Endothelial cell of umbilical vein (primary cell): ENCODE measurements at regions not wholly inside any gene's neighbourhood (a gene's known extent, or its start where the extent isn't known, plus 50 kb on each side); places are given as distances from the start of the nearest gene placed in this dataset.

Source experiments
- BruUV-seq: library from RNA; stranded (reverse); fragments of 400-500 nt; replicated peaks from 2 replicates; lab custom pipeline; 2021; lab: Mats Ljungman, UMichigan
- CTCF ChIA-PET: fragments of 300-600, 350-600 bp; sonication (Branson Sonifier 250); formaldehyde crosslinking; loops from one replicate; lab custom pipeline; 2021; ENCODE audit warnings: antibody characterized with exemption, inconsistent platforms; lab: Charles Lee
- POLR2A ChIA-PET: fragments of 300-600, 350-600 bp; sonication (Branson Sonifier 250); formaldehyde crosslinking; loops from one replicate; lab custom pipeline; 2021; ENCODE audit warnings: antibody characterized with exemption, inconsistent platforms; lab: Charles Lee
- DNase-seq: peaks from one replicate; pipeline ENCODE4 v3.0.0-alpha.2; 2011; ENCODE audit warnings: low read depth, low spot score
- FAIRE-seq: peaks from 2 replicates; lab custom pipeline; 2011; peaks lifted over from hg19 to GRCh38; lab: Jason Lieb, UNC
- H2AFZ ChIP-seq: 2 replicates; pipeline ENCODE4 v1.6.0; 2012; ENCODE audit warnings: low read depth, low read length, control low read depth, inconsistent platforms
- H3K27ac ChIP-seq: 2 replicates; pipeline ENCODE4 v1.5.1; 2011; ENCODE audit warnings: low read depth, mild to moderate bottlenecking, control low read depth, low read length, moderate library complexity; ENCODE audit not compliant: insufficient read depth
- H3K27me3 ChIP-seq, 2 experiments: 2 replicates each; pipeline versions ENCODE4 v1.6.0 to v1.6.1; 2011; ENCODE audit warnings: low read length in 2 of 2, mixed read lengths in 1 of 2; ENCODE audit not compliant: control insufficient read depth in 2 of 2, insufficient read depth in 2 of 2
- H3K36me3 ChIP-seq, 2 experiments: 2 replicates in 1 of 2; 3 replicates in 1 of 2; pipeline ENCODE4 v1.5.1; 2011; ENCODE audit warnings: low read length in 2 of 2, mild to moderate bottlenecking in 1 of 2, moderate library complexity in 1 of 2; ENCODE audit not compliant: control insufficient read depth in 2 of 2, insufficient read depth in 2 of 2; ENCODE audit errors: extremely low read depth in 1 of 2
- H3K4me1 ChIP-seq: 3 replicates; pipeline ENCODE4 v1.5.1; 2011; ENCODE audit warnings: mild to moderate bottlenecking, low read length; ENCODE audit not compliant: control insufficient read depth, insufficient read depth; ENCODE audit errors: extremely low read depth
- H3K4me2 ChIP-seq: 2 replicates; pipeline ENCODE4 v1.6.1; 2011; ENCODE audit warnings: low read length, control low read depth, mixed read lengths; ENCODE audit not compliant: insufficient read depth
- H3K4me3 ChIP-seq, 3 experiments: fragments of 200-600 bp in 1 of 3; sonication (generic), shearing (Covaris generic) in 1 of 3; replicated peaks in 1 of 3; 2 replicates each; pipeline ENCODE4 v1.5.1; 2011 to 2016; ENCODE audit warnings: control low read depth in 3 of 3, low read length in 3 of 3, mild to moderate bottlenecking in 2 of 3, inconsistent platforms in 1 of 3, low read depth in 1 of 3, moderate library complexity in 1 of 3; ENCODE audit not compliant: insufficient read depth in 1 of 3
- H3K79me2 ChIP-seq: 2 replicates; pipeline ENCODE4 v1.6.0; 2012; ENCODE audit warnings: low read length, inconsistent platforms; ENCODE audit not compliant: control insufficient read depth, insufficient read depth
- H3K9ac ChIP-seq: replicated peaks from 2 replicates; pipeline ENCODE3; 2011; ENCODE audit warnings: low read length, control low read depth; ENCODE audit not compliant: insufficient read depth; ENCODE audit errors: extremely low read depth
- H3K9me1 ChIP-seq: replicated peaks from 3 replicates; pipeline ENCODE4 v1.6.0; 2011; ENCODE audit warnings: mild to moderate bottlenecking, low read length; ENCODE audit not compliant: control insufficient read depth, insufficient read depth; ENCODE audit errors: extremely low read depth
- H3K9me3 ChIP-seq: replicated peaks from 2 replicates; pipeline ENCODE4 v1.5.1; 2012; ENCODE audit warnings: low read length, inconsistent platforms; ENCODE audit not compliant: control insufficient read depth, insufficient read depth
- H4K20me1 ChIP-seq: replicated peaks from 2 replicates; pipeline ENCODE3; 2011; ENCODE audit warnings: mild to moderate bottlenecking, low read length; ENCODE audit not compliant: control insufficient read depth, insufficient read depth; ENCODE audit errors: extremely low read depth
- CTCF ChIP-seq, 2 donors: IDR thresholded peaks; 1 replicate in 1 of 2; 2 replicates in 1 of 2; pipeline ENCODE4 v1.5.1; 2011; ENCODE audit warnings: low read length in 2 of 2, mild to moderate bottlenecking in 2 of 2, moderate library complexity in 2 of 2, control low read depth in 1 of 2, inconsistent platforms in 1 of 2, low read depth in 1 of 2; ENCODE audit not compliant: insufficient read depth in 1 of 2; ENCODE audit errors: extremely low read depth in 1 of 2
- EZH2 ChIP-seq: IDR thresholded peaks from 2 replicates; pipeline ENCODE4 v1.6.1; 2012; ENCODE audit warnings: borderline replicate concordance, low read depth, mild to moderate bottlenecking, moderate library complexity, low read length, inconsistent platforms; ENCODE audit not compliant: severe bottlenecking
- FOS ChIP-seq: IDR thresholded peaks from 2 replicates; pipeline ENCODE4 v1.6.1; 2011; ENCODE audit warnings: mild to moderate bottlenecking, low read length, moderate library complexity, borderline replicate concordance; ENCODE audit not compliant: insufficient read depth
- GATA2 ChIP-seq: IDR thresholded peaks from 2 replicates; pipeline ENCODE4 v1.7.0; 2011; ENCODE audit warnings: low read depth, mild to moderate bottlenecking, moderate library complexity, mixed read lengths, low read length; ENCODE audit not compliant: insufficient read length, insufficient read depth
- JUN ChIP-seq: IDR thresholded peaks from 2 replicates; pipeline ENCODE4 v1.6.1; 2011; ENCODE audit warnings: borderline replicate concordance, low read depth; ENCODE audit not compliant: insufficient read length, insufficient read depth
- MAX ChIP-seq: IDR thresholded peaks from 2 replicates; pipeline ENCODE4 v1.6.1; 2011; ENCODE audit not compliant: insufficient read depth, insufficient read length
- MYC ChIP-seq: IDR thresholded peaks from one replicate; pipeline ENCODE4 v1.6.1; 2011; ENCODE audit warnings: mild to moderate bottlenecking, low read depth, low read length
- POLR2A ChIP-seq: IDR thresholded peaks from 2 replicates; pipeline ENCODE4 v1.6.1; 2012; ENCODE audit warnings: low read depth, mild to moderate bottlenecking, control low read depth, low read length
- POLR2AphosphoS5 ChIP-seq: IDR thresholded peaks from 2 replicates; pipeline ENCODE4 v1.6.1; 2012; ENCODE audit warnings: low read depth, mild to moderate bottlenecking, control low read depth, low read length, moderate library complexity; ENCODE audit not compliant: insufficient read depth
- dilution Hi-C: fragments of 300-500 bp; cut with MboI; formaldehyde crosslinking; loops from one replicate; pipeline ENCODE4 v1.15.0; 2019; ENCODE audit warnings: low sequenced_read_pairs; ENCODE audit not compliant: extremely low pct_ligation_motif_present
- intact Hi-C: fragments of 100-400 bp; cut with micrococcal nuclease; formaldehyde crosslinking; loops from one replicate; pipeline ENCODE4 v1.10.0; 2022

- FAIRE-seq (no peak), DNase-seq (no peak)
- intact Hi-C loops: no loop called here
- H4K20me1 ChIP-seq: no peaks in the 10 kb centered on the region
- H3K4me3 ChIP-seq: no peak overlapping the region
- no peak overlapping the region for H3K9ac ChIP-seq
- dilution Hi-C loops: no loop called here
- H3K27ac ChIP-seq: no peak overlapping the region
- BruUV-seq: no TSS peak
- H3K27me3 ChIP-seq: no peaks in the 10 kb centered on the region
- ChIA-PET CTCF (no interaction called here), POLR2A (no interaction called here)
- H3K9me3 ChIP-seq: no peaks in the 10 kb centered on the region
- TF ChIP-seq POLR2A (no peak), MAX (no peak), POLR2AphosphoS5 (no peak)
- no peaks in the 10 kb centered on the region for H3K4me1 ChIP-seq
- H3K79me2 ChIP-seq: no peaks in the 10 kb centered on the region
- H3K4me2 ChIP-seq: no peak overlapping the region
- no peaks in the 10 kb centered on the region for H3K36me3 ChIP-seq
- H2AFZ ChIP-seq: no peak overlapping the region
- no peaks in the 10 kb centered on the region for H3K9me1 ChIP-seq
Measured at GRCh38 chr15:62380011-62380410, 214.9 kb upstream of the C2CD4B start.

- Histone ChIP-seq H3K4me2 (no peak overlapping the region), H3K4me1 (no peaks in the 10 kb centered on the region), H3K9ac (no peak overlapping the region), H3K9me1 (no peaks in the 10 kb centered on the region), H3K79me2 (no peaks in the 10 kb centered on the region), H4K20me1 (no peaks in the 10 kb centered on the region), H3K4me3 (no peak overlapping the region), H2AFZ (no peak overlapping the region), H3K27me3 (no peaks in the 10 kb centered on the region), H3K9me3 (no peaks in the 10 kb centered on the region), H3K36me3 (no peaks in the 10 kb centered on the region), H3K27ac (no peak overlapping the region)
- no peak for DNase-seq
- TF ChIP-seq MAX: no peak
- no peak for TF ChIP-seq CTCF (IDR thresholded peaks at IDR 0.05; ENCODE audit: extremely low read depth in 1 of 2, insufficient read depth in 1 of 2, low read depth in 1 of 2, low read length in 2 of 2)
- TF ChIP-seq MYC: no peak
- TF ChIP-seq GATA2: no peak
- no peak for TF ChIP-seq JUN
- no peak for TF ChIP-seq EZH2
- TF ChIP-seq POLR2AphosphoS5: no peak
- no peak for TF ChIP-seq POLR2A
- no peak for TF ChIP-seq FOS
- dilution Hi-C loops: no loop called here
- no TSS peak for BruUV-seq
- ChIA-PET POLR2A (no interaction called here), CTCF (no interaction called here)
- no peak for FAIRE-seq
- intact Hi-C loops: no loop called here
Measured at GRCh38 chr15:62382046-62382445, 217.0 kb upstream of the C2CD4B start.
